GM12864 (cell line): ENCODE measurements at regions not wholly inside any gene's neighbourhood (a gene's known extent, or its start where the extent isn't known, plus 50 kb on each side); places are given as distances from the start of the nearest gene placed in this dataset.

Source experiments
- DNase-seq: peaks from one replicate; pipeline ENCODE4 v3.0.0-alpha.2; 2011; ENCODE audit warnings: low read depth
- H3K4me3 ChIP-seq: 2 replicates; pipeline ENCODE4 v1.5.1; 2011; ENCODE audit warnings: mild to moderate bottlenecking, low read depth, low read length, control low read depth
- TF ChIP-seq, protein P1 (sequence below): IDR thresholded peaks from 2 replicates; pipeline ENCODE4 v1.5.1; 2011; ENCODE audit warnings: low read depth, mild to moderate bottlenecking, moderate library complexity, low read length, control low read depth, inconsistent platforms; ENCODE audit errors: missing control alignments

GRCh38 chr3:144063306-144063705 is 91.7 kb downstream of the DIPK2A start:
- H3K4me3 ChIP-seq = no peak overlapping the region
- TF ChIP-seq, protein P1, sequence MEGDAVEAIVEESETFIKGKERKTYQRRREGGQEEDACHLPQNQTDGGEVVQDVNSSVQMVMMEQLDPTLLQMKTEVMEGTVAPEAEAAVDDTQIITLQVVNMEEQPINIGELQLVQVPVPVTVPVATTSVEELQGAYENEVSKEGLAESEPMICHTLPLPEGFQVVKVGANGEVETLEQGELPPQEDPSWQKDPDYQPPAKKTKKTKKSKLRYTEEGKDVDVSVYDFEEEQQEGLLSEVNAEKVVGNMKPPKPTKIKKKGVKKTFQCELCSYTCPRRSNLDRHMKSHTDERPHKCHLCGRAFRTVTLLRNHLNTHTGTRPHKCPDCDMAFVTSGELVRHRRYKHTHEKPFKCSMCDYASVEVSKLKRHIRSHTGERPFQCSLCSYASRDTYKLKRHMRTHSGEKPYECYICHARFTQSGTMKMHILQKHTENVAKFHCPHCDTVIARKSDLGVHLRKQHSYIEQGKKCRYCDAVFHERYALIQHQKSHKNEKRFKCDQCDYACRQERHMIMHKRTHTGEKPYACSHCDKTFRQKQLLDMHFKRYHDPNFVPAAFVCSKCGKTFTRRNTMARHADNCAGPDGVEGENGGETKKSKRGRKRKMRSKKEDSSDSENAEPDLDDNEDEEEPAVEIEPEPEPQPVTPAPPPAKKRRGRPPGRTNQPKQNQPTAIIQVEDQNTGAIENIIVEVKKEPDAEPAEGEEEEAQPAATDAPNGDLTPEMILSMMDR = no peak
- DNase-seq = no peak

GRCh38 chr3:144067059-144067458 is 95.4 kb downstream of the DIPK2A start:
- TF ChIP-seq, protein P1 = no peak
- no peak overlapping the region for H3K4me3 ChIP-seq
- DNase-seq = no peak

DNA sequence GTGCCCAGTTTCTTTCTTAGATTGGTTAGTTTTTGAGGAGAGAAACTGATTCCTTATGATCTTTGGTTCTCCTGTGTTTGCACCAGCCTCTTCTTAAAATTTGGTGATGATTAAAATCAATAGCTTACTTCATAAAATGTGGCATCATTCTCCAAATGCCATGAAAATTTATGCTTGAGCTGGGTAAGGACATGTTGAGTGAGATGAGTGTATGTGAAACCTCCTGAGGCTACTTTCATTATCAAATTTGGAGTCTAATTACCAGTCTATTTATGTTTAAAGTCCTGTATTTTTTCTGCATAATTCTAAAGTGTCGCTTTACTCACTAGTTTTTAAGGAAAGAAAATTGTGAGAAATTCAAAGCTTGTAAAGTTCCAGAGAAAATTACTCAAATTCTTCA is 102.1 kb downstream of the DIPK2A start:
- H3K4me3 ChIP-seq = no peak overlapping the region
- DNase-seq = no peak
- TF ChIP-seq, protein P1 = no peak

- TF ChIP-seq, protein P1 = no peak
- DNase-seq = no peak
- H3K4me3 ChIP-seq = no peak overlapping the region
Observed at GRCh38 chr3:144079634-144080033, 108.0 kb downstream of the DIPK2A start.

GRCh38 chr3:144084929-144085328 is 113.3 kb downstream of the DIPK2A start:
- TF ChIP-seq, protein P1 = no peak
- no peak overlapping the region for H3K4me3 ChIP-seq
- DNase-seq = no peak

GRCh38 chr3:144085964-144086363 is 114.3 kb downstream of the DIPK2A start:
- H3K4me3 ChIP-seq = no peak overlapping the region
- DNase-seq = no peak
- TF ChIP-seq, protein P1 = no peak

DNA sequence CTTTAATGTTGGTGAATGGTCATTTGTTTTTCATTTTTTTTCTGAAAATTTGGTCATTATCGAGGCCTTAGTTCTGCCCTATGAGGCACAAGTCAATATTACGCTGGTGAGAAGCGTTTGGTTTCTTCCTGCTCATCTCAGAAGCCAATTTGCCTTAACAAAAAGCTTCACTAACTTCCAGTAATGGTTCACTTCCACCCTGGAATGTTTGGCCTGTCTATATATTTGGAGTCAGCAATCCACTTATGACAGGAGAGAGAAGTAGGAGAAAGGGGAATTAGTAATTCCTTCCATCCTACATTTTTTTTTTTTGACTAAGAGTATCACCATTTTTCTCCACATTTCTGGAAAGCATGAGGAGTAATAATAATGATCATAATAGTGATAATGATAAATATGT is 124.4 kb downstream of the DIPK2A start:
- no peak overlapping the region for H3K4me3 ChIP-seq
- no peak for DNase-seq
- TF ChIP-seq, protein P1 = no peak
